ENCODE measurements at regions not wholly inside any gene's neighbourhood (a gene's known extent, or its start where the extent isn't known, plus 50 kb on each side); places are given as distances from the start of the nearest gene placed in this dataset.

DNA sequence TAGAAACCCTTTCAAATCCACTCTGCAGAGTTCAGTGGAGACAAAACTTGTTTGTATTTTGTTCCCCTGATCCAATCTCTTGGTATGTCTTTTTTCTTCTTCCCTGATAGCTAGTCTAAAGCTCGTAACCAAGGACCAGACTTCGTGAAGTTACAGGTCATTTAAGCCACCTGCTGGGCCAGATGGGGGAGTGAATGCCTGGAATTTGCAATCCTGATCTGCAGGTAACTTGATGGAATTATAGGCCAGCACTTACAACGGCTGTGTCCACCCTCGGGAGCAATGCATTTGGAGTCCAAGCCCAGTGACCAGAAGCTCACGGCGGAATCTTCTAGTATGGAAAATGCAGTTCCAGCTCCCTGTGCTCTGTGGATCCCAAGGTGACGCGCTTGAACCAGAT is 566.9 kb downstream of the TCERG1L start:
- H4K8ac ChIP-seq (ENCODE audit: low read depth in 2 of 2, low read length in 2 of 2): no peak overlapping the region
- H3K4me3 ChIP-seq (ENCODE audit: insufficient read depth, low read depth, low read length): no peak overlapping the region
- H3K79me1 ChIP-seq (ENCODE audit: low read depth in 1 of 2, low read length in 2 of 2): no peaks in the 10 kb centered on the region
- CTCF ChIA-PET: no interaction called here
- no peak overlapping the region for H3K4ac ChIP-seq (ENCODE audit: low read depth, low read length)
- no peak overlapping the region for H2AK5ac ChIP-seq (ENCODE audit: low read depth, low read length)
- no peak overlapping the region for H3K23ac ChIP-seq (ENCODE audit: low read depth, low read length)
- H3K4me1 ChIP-seq (ENCODE audit: control insufficient read depth, insufficient read depth, low read length): no peaks in the 10 kb centered on the region
- no peak overlapping the region for H3K14ac ChIP-seq (replicated peaks; ENCODE audit: low read depth, low read length)
- H4K5ac ChIP-seq (ENCODE audit: low read depth, low read length): no peak overlapping the region
- no peak overlapping the region for H4K91ac ChIP-seq (ENCODE audit: insufficient read depth, low read depth, low read length)
- H3K56ac ChIP-seq (ENCODE audit: extremely low read depth, insufficient read depth, low read length): no peak overlapping the region
- TF ChIP-seq CTCF (conservative IDR thresholded peaks at IDR 0.05; ENCODE audit: low read depth, low read length): no peak
- TF ChIP-seq MAZ (IDR thresholded peaks at IDR 0.05; ENCODE audit: borderline replicate concordance, low read depth, low read length): no peak
- TF ChIP-seq POLR2A (IDR thresholded peaks at IDR 0.05; ENCODE audit: low read depth, low read length): no peak
- TF ChIP-seq MAFK (IDR thresholded peaks at IDR 0.05; ENCODE audit: low read depth, low read length): no peak
- TF ChIP-seq ELK1 (IDR thresholded peaks at IDR 0.05; ENCODE audit: borderline replicate concordance, low read depth, low read length): no peak
- TF ChIP-seq RFX5 (IDR thresholded peaks at IDR 0.05; ENCODE audit: low read depth, low read length): no peak
- no peak for TF ChIP-seq USF2 (IDR thresholded peaks at IDR 0.05; ENCODE audit: low read depth, low read length)
- TF ChIP-seq RAD21 (IDR thresholded peaks at IDR 0.05; ENCODE audit: low read length): no peak
- TF ChIP-seq BHLHE40 (IDR thresholded peaks at IDR 0.05; ENCODE audit: low read depth, low read length): no peak
- TF ChIP-seq RCOR1 (IDR thresholded peaks at IDR 0.05; ENCODE audit: insufficient replicate concordance, low read length): no peak
- TF ChIP-seq NFE2L2 (IDR thresholded peaks at IDR 0.05; ENCODE audit: low read depth, low read length): no peak
- no peak for TF ChIP-seq CEBPB (IDR thresholded peaks at IDR 0.05; ENCODE audit: low read depth, low read length)
- no peak for TF ChIP-seq MXI1 (IDR thresholded peaks at IDR 0.05; ENCODE audit: borderline replicate concordance, low read depth, low read length)
- TF ChIP-seq SMC3 (IDR thresholded peaks at IDR 0.05; ENCODE audit: low read depth, low read length): no peak
- peaks cover 50% of the 10 kb centered on the region for H3K9me3 ChIP-seq (ENCODE audit: control insufficient read depth, insufficient read depth, low read length)
- in situ Hi-C loops (cut with MboI; ENCODE audit: low sequenced_read_pairs) (no loop called here), intact Hi-C loops (cut with micrococcal nuclease) (no loop called here), dilution Hi-C loops (cut with HindIII; ENCODE audit: low sequenced_read_pairs, unreplicated experiment) (no loop called here)
- H3K27ac ChIP-seq (ENCODE audit: insufficient read depth, low read length): no peak overlapping the region
- H3K9me1 ChIP-seq (ENCODE audit: insufficient read depth, low read length): no peaks in the 10 kb centered on the region
- no TSS peak for BruUV-seq (replicated peaks)
- WGBS, 2 experiments (ENCODE audit: extremely low coverage in 2 of 2, insufficient read length in 1 of 2): no CpG with 5 or more reads among the region's 8 CpGs
- H3K27me3 ChIP-seq (ENCODE audit: control insufficient read depth, insufficient read depth, low read length): no peaks in the 10 kb centered on the region
- no peak overlapping the region for H2AFZ ChIP-seq (replicated peaks; ENCODE audit: low read length, poor library complexity)
- POLR2A ChIA-PET (ENCODE audit: unreplicated experiment): no interaction called here
- no peak overlapping the region for H3K18ac ChIP-seq (ENCODE audit: low read depth, low read length)
- DNase-seq (no peak), ATAC-seq (ENCODE audit: low read depth) (no peak)
- H3K4me2 ChIP-seq (ENCODE audit: low read depth, low read length): no peak overlapping the region
- no peak overlapping the region for H3K9ac ChIP-seq (ENCODE audit: low read depth, low read length)
- H2BK120ac ChIP-seq (ENCODE audit: low read depth, low read length): no peak overlapping the region
- no peak overlapping the region for H2BK20ac ChIP-seq (ENCODE audit: low read depth, low read length)
- no peak overlapping the region for H2BK5ac ChIP-seq (ENCODE audit: low read depth, low read length, poor library complexity, severe bottlenecking)
- no peaks in the 10 kb centered on the region for H4K20me1 ChIP-seq (ENCODE audit: insufficient read depth, low read length)
- no peaks in the 10 kb centered on the region for H3K36me3 ChIP-seq (ENCODE audit: control insufficient read depth, insufficient read depth, low read length)
- H2AK9ac ChIP-seq (replicated peaks; ENCODE audit: low read depth, low read length, poor library complexity): no peak overlapping the region
- H2BK15ac ChIP-seq (ENCODE audit: low read depth, low read length): no peak overlapping the region
